HL-60 (cell line): ENCODE measurements at regions not wholly inside any gene's neighbourhood (a gene's known extent, or its start where the extent isn't known, plus 50 kb on each side); places are given as distances from the start of the nearest gene placed in this dataset.

Source experiments
- CTCF ChIP-seq: IDR thresholded peaks from one replicate; pipeline ENCODE4 v1.5.1; 2011; ENCODE audit warnings: low read length, control low read depth, inconsistent platforms; ENCODE audit not compliant: insufficient read depth
- GABPA ChIP-seq: IDR thresholded peaks from 2 replicates; pipeline ENCODE4 v1.6.1; 2012; ENCODE audit warnings: low read depth
- POLR2AphosphoS5 ChIP-seq: IDR thresholded peaks from 2 replicates; pipeline ENCODE4 v1.6.1; 2012; ENCODE audit warnings: low read depth
- REST ChIP-seq: IDR thresholded peaks from 2 replicates; pipeline ENCODE4 v1.6.1; 2012; ENCODE audit warnings: low read depth; ENCODE audit not compliant: insufficient replicate concordance
- SPI1 ChIP-seq: IDR thresholded peaks from 2 replicates; pipeline ENCODE4 v1.6.1; 2012; ENCODE audit warnings: low read depth, mild to moderate bottlenecking, borderline replicate concordance

- TF ChIP-seq CTCF (no peak), POLR2AphosphoS5 (no peak), SPI1 (no peak), GABPA (no peak), REST (no peak)
Measured at GRCh38 chr5:53330491-53330890, 149.9 kb upstream of the FST start.
